ENCODE measurements at regions not wholly inside any gene's neighbourhood (a gene's known extent, or its start where the extent isn't known, plus 50 kb on each side); places are given as distances from the start of the nearest gene placed in this dataset.
A peak's percentile ranks its signal among the peaks of the same experiment; 100 is the strongest.
"Not testable (repeated sequence)": the region's sequence is repeated elsewhere in the genome, so short reads cannot be mapped to it uniquely, and the experiment has no call there.

DNA sequence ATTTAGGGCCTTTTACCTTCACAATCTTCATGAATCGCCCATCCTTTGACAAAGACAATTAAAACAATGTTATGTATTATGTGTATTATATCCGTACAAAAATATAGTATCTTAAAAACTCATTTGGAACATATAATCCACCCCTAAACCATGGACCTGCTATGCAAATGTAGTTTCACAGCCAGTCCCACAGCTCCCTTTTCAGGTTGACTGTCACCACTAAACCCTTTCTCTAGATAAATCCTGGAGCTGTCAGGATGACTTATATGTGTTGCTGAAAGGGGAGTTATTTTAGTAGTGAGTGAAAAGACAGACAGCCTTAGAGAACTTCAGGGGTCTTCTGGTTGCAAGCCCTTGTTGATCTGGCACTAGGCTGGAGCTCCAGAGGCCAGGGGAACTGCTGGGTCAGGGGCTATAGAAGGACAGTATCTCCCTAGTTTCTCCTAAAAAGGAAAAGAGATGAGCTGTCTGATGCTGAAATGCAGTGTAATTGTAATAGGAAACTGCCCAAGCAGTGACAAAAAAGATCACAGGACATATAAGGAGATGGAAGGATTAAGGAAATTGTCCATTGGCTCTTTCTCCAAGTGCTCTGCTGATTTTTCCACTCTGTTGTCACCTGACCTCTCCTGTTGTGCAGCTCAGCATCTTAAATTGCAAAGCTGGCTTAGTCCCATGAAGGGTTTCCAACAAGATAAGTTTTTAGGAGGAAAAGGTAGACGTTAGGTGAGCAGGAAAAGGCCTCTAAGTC lies 127.7 kb downstream of the S1PR1 start:
- DNase-seq, result no peak
- intact Hi-C loops (cut with DNase I), result no loop called here

DNA sequence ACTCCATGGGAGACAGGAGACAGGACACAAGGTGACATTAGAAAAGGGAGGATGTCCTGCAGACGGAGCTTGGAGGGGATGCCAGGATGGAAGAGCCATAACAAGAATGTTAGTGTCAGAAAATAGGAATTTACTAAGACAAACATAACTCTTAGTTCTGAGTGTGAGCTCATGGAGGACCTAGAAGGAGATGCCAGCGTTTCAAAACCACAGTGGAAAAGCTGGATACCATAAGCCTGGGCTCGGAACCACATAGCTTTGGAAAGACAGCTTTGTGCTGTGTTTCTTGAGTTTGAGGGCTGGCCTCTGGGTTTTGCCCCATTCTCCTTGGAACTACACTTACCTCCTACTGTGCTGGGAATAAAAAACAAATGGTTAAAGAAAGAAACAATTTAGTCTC lies 128.4 kb downstream of the S1PR1 start:
- intact Hi-C loops (cut with DNase I), result no loop called here
- no peak for DNase-seq

DNA sequence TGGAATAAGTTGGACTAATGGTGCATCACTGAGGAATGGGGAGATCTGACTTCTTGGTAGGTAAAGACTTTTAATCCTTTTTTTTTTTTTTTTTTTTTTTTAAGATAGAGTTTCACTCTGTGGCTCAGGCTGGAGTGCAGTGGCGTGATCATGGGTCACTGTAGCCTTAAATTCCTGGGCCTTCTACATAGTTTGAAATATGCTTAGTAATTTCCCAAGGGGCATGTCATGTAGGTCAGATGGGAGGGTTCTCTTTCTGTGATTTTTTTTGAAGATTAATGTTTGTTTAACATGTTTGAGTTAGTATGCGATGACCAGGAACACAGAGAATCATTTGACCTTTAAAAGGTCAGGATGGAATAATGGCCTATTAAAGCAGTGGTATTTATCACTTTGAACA lies 129.1 kb downstream of the S1PR1 start:
- no peak for DNase-seq
- intact Hi-C loops (cut with DNase I), result no loop called here

DNA sequence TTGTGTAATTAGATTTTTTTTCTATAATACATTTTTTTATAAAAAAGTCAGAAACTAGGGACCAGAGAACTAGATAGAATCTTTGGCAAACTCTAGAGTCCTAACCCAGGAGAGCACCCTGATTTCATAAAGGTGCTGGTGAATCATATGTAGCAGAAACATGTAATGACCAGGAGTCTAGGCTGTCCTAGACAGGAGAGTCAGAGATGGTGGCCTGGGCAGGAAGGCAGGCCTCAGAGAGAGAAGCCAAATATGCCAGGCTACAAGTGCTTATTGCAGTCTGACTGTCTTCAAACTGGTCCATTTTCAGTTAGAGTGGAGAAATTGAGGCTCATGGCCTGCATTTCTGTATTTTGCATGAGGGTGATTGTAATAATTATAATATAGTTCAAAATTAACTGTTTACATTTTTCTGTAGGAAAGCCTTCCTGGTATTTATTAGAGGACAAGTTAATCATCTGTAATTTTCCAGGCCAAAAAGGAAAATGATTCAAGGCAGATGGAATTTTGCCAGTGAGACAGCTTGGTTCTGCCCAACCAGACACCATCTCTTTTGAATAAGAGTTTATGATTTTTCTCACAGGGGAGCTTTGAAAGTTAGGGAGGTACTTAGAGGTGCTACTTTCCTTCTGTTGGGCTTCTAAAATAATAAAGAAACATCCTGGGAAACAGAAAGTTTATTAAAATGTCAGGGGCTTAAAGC lies 129.8 kb downstream of the S1PR1 start:
- intact Hi-C loops (cut with DNase I), result no loop called here
- no peak for DNase-seq

DNA sequence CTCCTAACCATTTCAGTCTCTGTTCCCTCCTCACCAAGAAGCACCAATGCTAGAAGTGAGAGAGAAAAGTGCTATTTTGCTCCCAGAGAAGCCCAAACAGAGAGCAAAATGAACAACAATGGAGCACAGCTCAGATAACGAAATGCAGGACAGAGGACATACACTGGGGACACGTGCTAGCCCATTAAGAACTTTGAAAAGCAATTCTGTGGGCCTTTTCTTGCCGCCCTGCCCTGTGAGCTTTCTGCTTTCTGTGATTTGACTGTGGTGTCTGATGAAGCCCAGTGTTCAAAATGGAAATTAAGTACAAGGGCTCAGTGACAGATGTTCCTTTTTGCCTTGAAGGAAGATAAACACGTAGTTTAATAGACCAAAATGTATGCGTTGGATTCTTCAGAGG lies 130.8 kb downstream of the S1PR1 start:
- no peak for DNase-seq
- intact Hi-C loops (cut with DNase I), result no loop called here

DNA sequence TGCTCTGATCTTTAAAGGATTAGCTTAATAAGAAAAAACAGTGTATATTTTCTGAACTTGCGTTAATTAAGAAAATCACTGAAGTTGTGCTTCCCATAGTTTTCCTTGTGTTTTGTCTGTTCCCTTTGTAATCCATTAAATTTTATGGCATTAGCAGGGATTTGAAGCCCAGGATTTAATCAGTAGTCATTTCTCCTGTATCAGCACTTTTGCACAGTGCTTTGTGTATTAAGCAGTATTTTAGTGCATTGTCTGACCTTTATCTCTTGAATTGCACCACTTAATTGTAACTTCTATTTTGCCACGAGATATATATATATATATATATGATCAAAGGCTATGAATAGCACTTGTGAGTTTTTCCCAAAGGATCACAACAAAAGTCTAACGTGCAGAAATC lies 133.7 kb downstream of the S1PR1 start:
- DNase-seq, result no peak
- intact Hi-C loops (cut with DNase I), result no loop called here

DNA sequence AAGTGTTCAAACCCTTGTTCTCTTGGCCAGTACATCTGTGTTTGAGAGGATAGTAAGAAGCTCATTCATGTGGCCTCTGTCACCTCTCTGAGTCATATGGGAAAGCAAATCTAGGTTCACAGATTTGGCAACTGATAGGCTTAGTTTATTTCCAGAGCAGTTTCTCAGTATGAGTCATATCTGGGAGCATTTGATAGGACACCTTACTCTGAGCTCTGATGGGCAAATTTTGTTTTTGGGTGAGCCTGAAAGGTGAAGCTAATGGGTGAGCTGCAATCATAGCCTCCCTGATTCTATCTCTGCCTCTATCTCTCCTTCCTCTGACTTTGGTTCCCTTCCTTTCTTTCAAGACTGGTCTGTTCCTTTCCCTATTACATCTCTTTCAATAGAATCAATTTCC lies 134.4 kb downstream of the S1PR1 start:
- peak in 1 of 42 donors; percentile 6 for DNase-seq
- intact Hi-C loops (cut with DNase I), result no loop called here

DNA sequence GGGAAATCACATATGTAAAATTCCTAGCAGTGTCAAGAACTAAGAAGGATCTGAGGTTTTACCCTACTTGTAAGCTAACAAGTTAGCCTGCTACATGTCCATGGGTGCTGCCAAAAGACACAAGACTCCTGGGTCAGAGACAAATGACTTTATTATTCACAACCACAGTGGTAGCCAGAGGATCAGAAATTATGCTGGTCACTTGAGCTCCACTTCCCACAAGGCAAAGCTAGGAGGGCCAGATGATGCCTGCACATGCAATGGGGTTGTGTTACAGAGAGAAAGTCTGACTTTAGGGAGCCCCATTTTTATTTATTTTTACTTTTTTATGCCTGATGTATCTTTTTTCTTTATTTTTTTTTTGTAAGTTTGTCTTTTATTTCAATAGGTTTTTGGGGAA lies 136.8 kb downstream of the S1PR1 start:
- no peak for DNase-seq
- intact Hi-C loops (cut with DNase I), result no loop called here

DNA sequence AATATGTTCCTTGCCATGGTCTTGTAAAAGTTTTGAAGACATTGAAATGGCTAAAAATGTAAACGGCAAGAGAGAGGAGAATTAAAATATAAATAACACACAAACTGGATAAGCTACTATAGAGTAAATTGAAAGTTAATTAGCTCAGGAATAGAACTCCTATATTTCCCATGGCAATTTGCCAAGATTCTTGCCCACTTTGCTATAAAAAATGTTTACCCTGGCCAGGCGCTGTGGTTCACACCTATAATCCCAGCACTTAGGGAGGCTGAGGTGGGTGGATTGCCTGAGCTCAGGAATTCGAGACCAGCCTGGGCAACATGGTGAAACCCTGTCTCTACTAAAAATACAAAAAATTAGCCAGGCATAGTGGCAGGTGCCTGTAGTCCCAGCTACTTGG lies 138.6 kb downstream of the S1PR1 start:
- DNase-seq; intact Hi-C loops (cut with DNase I): not testable (repeated sequence)

DNA sequence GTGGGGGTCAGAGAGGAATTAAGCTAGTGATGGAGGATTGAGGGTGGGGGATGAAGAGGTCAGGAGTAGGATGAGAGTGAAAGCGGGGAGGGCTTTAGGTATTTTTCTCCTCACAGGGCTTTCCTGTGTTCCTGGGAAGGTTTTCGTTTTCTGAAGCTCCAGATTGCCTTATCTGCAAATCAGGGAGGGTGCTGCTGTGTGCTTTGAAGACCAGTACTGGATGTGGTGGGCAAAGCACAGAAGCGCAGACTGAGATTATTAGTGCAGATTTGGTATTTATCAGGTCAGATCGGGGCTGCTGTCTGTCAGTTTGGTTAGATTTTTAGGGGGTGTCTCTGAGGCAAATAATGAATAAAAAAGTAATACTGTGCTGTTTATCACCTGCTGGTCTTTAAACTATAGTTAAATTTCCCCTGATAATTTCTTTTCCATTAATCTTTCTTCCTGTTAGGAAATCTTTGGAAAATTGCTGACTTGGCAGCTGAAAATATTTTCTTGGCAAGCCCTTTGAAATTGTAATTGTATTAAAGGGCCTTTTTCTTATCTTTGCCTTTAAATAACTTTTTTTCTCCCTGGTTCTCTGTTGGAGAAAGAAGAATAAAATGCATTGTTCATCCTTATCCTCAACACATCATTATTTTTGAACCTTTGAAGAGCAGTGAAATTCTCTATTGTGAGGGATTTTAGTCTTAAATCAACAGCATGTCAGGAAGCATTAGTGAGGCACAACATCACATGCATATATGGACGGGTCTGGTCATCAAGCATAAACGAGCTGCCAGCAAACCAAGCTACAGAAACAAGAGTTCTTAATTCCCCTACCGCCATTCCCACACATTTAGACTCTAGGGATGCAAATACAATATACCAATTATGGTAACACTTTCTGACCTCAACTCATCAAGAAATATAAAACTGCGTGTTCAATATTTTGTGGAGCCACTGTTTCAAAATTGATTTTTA lies 139.6 kb downstream of the S1PR1 start:
- DNase-seq, result no peak
- intact Hi-C loops (cut with DNase I), result no loop called here

DNA sequence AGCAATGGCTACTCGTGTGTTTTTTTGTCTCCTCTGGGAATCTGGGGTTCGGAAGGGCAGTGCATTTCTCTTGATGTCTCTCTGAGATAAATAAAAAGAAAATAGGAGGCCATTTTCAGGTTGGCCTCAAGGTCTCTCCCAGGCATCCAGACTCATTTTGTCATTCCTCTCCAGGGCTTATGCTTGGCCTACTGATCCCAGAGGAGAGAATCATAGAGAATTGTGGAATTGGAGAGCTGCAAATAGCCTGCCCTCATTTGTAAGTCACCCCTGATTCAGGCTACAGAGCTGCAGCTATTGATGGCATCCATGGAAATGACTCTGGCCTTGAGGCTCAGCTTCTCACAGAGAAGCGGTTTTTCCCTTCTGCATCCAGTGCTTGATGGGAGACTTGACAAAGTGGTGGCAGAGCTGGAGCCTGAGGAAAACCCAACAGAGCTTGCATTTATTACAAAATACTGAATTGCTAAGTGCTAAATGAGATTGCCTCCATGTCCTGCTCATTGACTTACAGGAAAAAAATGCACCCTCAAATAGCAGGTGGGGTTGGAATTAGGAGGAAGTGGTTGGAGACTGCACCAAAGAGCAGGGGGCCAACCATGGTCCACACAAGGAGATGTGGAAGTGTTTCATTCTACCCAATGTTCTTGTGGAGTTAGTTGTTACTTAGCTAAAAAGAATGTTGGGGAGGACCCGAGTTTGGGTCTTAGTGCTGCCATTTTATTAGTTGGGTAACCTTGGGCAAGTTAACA lies 140.4 kb downstream of the S1PR1 start:
- intact Hi-C loops (cut with DNase I), result no loop called here
- DNase-seq, result no peak

DNA sequence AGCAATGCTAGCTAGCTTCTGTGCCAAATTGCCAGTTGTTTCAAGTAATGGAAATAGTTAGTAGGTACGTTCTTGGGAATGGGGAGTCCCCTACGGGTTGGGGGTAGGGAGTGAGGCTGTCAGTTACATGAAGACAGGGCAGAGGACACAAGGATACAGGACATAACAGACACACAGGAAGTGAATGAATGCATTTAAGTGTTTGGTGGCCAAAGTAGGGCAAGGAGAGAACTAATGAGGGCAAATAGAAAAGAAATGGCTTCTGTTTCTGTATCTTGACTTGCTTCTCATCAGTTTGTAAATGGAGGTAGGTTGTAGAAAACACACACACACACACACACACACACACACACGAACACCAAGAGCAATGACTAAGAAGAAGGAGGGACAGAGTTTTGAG lies 142.2 kb downstream of the S1PR1 start:
- no peak for DNase-seq

DNA sequence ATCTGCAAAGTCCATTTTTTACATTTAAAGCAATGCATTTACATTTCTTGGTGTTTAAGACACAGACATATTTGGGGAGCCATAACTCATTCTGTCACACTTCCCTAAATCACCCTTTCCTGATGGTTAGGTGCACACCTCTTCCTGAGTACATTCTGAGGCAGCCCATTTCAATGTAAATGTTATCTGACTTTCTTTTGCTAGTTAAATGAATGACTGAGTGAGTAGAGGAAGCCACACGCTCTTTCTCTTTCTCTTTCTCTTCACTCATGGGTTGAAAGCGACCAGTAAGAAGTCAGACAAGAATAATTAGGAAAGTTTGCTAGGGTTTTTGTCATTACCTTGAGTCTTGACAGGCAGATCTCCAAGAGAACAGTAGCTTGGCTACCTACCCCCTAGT lies 143.1 kb downstream of the S1PR1 start:
- intact Hi-C loops (cut with DNase I), result no loop called here
- no peak for DNase-seq

More for the DNA sequence above, 142.2 kb downstream of the S1PR1 start:
- intact Hi-C loops (cut with DNase I), result no loop called here

DNA sequence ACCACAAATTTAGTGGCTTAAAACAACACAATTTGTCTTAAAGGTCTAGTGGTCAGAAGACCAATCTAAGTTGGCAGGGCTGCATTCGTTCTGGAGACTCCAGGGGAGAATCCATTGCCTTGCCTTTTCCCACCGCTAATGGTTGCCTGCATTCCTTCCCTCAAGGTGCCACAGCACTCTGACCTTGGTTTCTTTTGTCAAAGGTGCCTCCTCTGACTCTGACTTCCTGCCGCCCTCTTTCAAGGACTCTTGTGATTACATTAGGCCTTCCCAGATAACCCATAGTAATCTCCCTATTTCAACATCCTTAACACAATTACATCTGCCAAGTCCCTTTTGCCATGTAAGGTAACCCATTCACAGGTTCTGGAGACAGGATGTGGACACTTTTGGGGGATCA lies 145.3 kb downstream of the S1PR1 start:
- intact Hi-C loops (cut with DNase I), result no loop called here
- no peak for DNase-seq

DNA sequence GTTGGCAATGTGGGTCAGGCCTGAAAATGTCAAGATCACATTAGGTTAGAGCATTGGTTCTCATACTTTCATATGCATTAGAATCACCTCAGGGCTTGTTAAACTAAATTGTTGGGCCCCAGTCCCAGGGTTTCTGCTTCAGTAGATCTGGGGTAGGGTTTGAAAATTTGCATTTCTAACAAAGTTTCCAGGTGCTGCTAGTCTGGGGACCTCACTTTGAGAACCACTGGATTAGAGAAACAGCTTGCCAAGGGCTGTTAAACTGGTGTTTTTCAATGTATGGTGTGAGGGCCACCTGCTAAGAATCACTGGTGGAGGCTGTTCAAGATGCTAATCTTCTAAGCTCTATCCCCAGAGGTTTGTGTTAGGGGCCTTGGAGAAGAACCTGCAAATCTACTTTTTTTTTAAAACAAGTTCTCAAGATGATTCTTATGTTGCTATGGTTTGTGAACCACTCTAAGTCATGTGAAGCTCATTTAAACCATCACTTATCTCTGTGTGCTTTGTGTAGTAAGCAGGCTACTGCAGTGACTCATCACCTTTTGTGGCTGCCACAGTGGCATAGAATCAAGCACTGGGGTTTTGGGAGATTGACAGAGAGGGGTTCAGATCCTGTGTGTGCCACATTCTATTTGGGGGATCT lies 152.2 kb downstream of the S1PR1 start:
- intact Hi-C loops (cut with DNase I), result no loop called here
- DNase-seq, result no peak

DNA sequence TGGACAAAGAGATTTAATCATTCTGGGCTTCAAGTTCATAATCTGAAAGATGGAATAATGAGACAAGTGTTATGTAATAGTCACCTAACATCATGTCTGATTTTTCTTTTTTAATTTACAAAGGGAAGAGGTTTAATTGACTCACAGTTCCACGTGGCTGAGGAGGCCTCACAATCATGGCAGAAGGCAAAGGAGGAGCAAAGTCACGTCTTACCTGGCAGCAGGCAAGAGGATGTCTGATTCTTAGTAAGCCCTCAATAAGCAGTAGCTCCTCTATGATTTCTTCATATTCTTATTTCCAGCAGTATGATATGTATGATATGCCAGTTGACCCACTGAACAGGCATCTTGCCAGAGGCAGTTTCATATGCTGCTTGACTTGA lies 152.7 kb downstream of the S1PR1 start:
- intact Hi-C loops (cut with DNase I), result no loop called here
- DNase-seq, result no peak

DNA sequence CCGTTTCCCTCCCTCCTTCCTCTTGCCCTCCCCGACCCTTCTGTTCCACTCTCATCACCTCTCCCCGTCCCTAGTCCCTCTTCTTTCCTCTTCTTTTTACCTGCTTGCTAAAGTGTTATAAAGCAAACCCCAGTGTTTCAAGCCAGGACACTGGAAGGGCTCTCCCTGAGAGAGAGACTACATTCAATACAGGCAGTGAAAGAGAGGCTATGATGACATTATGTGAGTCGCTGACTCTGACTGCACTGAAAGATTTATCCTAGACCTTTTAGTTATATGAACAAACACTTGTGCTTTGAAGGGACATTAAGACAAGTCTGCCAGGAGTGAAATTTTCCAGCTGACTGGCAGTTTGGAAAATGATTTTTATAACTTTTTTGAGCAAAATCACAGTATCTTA lies 155.7 kb downstream of the S1PR1 start:
- DNase-seq, result no peak
- intact Hi-C loops (cut with DNase I), result no loop called here

DNA sequence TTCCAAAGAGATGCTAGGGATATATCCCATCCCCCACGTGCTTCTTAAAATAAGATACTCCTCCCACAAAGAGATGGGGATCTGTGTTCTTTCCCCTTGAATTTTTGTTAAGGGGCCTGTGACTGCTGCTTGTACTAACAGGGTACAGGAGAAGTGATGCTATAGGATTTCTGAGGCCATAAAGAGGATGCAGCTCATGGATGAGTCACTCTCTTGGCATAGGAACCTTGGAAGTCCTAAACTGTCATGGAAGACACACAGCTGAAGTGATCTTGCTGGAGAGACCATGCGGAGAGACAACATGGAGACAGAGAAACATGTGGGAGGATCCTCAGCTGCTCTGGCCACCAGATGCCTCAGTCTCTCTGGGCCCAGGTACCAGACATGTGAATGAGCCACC lies 157.2 kb downstream of the S1PR1 start:
- intact Hi-C loops (cut with DNase I), result no loop called here
- DNase-seq, result no peak

DNA sequence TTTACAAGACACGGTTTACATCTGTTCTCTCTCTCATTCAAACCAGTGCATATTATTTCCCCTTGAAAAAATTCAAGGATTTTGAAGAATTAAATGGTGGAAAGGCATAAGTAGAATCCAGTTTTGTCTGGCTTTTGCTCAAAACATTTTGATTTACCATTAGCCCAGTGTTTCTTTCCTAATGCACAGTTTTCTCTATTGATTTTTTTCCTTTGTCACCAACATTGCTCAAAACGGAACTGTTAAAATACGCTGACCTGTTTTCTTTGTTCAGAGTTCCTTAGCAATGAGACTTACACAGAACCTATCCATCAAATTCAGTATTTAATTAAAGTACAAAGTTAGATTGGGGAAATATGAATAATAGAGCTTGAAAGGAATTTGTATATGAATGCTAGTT lies 162.4 kb downstream of the S1PR1 start:
- intact Hi-C loops (cut with DNase I), result no loop called here
- DNase-seq, result no peak

Measured in head of caudate nucleus (tissue), 42 donors.